ENCODE measurements at regions not wholly inside any gene's neighbourhood (a gene's known extent, or its start where the extent isn't known, plus 50 kb on each side); places are given as distances from the start of the nearest gene placed in this dataset.

DNA sequence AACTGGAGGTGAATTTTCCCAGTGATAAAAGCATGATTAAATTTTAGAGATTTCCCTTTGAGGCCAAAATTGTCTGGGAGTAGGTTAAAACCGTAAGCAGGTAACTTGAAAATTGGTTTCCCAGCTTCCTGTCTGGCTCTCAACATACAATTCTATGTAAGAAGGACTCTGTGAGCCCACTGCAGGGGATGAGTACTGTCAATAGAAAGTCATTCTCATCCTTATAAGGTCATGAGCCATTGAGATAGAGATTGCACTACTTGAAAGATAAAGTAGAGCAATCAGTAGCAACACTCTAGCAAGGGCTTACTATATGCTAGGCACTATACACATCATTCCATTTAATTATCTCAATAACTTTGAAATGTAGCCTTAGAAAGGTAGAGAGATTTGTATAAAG is 225.6 kb upstream of the HMGA2 start:
- no peak for DNase-seq

DNA sequence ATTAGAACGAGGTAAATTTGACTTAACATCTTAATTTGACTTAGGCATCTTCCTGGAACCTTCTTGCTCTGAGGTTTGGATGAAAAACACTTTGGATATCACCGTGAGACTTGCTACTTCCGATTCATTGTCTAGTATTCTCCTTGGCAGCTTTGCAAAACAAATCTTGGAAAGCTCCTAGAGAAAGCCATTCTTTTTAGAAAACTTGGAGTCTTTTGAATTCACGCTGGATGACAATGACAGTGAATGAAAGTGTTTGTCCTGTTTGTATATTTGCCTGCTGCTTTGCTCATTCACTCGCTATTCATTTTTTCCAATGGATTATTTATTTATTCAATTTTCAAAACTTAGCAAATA is 222.1 kb upstream of the HMGA2 start:
- DNase-seq: no peak

DNA sequence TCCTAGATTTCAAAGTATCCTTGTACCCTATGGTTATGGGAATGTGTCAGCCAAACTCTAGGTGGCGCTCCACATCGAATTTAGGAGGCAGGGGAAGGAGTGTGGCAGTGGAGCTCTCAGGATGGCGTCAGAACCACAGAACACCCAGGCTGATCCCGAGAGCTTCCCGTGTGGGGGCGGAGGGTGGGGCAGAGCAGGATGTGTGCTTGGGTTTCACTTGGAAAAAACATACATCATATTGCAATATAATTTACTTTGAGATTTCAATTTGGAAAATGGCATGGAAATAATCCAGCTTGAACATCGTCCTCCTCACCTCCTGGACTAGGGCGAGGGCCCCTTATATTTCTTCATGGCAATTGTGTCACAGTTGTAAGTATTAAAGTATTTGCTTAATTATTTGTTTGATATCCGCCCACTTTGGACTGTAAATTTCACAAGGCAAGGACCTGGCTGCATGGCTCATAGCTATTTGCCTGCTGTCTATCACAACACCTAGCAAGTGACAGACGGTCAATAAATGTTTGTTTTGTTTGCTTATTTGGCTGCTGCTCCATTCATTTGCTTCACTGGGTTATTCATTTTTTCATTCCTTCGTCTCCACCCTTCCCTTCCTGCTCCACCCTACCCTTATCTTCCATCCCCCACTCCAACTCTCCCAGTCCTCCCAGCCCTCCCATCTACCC is 221.5 kb upstream of the HMGA2 start:
- DNase-seq: peak; percentile 28

DNA sequence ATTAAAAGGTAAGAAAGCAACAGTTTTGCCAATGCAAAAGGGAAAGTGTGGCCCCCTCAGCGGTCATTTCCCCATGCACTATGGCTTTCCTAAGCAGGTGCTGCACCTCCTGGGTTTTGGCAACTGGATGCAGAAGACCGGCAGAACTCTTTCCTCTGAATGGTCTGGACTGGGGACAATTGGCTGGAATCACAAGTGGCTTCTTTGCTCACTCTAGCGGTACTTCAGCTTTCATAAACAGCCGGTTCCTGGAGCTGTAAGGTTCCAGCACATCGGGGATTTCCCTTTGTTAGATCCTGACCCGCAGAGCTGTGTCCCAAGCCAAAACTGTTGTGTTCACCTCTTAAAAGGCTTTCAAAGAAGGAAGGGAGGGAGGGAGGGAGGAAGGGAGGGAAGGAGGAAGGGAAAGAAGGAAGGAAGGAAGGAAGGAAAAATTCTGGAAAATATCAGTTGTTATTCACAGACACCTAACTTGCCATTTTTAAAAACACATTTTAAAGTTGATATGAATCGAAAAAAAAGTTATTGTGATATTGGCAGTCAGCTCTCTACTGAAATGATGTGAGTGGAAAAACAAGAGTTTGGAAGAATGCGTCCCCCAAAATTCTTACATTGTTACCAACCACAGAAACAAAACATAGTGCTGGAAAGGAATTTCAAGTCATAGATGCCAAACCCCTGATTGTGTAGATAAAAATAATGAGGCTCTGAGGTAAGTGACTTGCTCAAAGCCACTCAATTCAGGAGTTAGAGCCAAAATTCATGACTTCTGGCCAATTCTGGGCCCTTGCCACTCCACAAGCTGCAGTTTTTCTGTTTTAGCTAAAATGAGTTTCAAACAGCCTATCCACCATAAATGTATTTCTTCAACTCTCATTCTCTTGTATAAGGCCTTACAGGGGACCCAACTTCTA is 220.6 kb upstream of the HMGA2 start:
- no peak for DNase-seq

DNA sequence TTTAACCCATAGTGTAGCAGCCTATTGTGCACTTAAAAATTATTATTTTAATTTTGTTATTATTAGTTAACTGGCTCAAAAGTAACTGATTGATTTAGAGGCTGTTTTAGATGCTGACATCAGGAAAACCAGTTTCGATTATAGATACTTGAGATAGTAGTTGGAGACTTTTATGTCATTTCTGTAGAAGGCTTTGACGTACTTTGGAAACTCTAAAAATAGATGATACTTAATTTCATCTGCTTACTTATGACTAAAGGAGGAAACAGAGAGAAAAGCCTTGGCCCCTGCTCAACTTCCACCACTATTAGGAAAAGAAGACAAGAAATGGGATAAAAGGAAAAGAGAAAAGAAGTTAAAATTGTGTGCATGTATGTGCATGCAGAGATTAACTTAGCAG is 219.3 kb upstream of the HMGA2 start:
- no peak for DNase-seq

DNA sequence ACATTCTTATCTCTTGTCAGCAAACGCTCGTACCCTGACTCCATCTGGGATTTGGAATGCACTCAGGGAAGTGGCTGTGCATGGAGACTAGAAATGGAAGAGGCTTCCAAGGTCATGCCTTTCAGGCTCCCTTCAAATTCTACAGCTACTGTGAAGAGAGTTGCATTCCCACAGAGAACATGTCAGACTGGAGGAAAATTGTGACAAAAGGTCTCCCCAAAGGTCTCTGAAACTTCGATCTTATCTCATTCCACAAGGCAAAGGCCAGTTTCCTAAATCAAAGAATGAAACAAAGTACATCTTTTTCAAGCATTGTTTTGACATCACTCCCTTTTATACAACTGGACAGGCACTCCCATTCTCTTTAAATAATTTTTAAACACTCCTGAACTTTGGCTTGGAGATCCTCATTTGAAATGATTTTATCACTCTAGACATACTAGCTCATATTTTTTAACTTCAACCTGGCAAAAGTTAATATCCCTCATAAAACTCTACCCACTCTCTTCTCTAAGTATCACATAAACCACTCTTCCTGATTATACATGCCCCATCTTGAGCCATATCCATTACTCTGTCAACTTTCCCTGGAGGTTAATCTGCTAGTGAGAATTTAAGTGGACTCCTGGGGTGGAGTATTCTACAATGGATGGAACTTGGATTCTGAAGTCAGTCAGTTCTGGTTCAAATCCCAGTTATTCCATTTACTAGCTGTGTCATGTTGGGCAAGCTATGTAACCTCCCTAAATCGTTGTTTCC is 218.1 kb upstream of the HMGA2 start:
- no peak for DNase-seq

DNA sequence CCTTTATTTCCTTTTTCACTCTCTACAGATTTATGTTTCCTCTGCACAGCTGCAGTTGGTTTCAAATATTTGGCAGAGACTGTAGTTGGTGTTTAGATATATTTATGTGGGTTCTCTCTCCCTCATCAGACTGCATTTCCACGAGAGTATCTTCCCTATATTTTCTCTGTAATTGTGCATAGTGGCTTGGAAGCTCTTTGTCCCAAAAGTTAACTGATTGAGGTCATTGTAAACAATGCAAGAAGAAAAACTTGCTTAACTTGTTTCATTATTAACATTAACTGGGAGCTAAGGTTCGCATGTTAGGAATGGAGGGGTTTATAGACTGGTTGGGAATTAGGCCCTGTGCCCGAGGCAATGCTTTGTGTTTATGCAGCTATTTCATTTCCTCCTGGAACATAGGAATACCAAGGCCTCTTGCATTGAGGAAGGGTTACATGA is 216.9 kb upstream of the HMGA2 start:
- DNase-seq: no peak

DNA sequence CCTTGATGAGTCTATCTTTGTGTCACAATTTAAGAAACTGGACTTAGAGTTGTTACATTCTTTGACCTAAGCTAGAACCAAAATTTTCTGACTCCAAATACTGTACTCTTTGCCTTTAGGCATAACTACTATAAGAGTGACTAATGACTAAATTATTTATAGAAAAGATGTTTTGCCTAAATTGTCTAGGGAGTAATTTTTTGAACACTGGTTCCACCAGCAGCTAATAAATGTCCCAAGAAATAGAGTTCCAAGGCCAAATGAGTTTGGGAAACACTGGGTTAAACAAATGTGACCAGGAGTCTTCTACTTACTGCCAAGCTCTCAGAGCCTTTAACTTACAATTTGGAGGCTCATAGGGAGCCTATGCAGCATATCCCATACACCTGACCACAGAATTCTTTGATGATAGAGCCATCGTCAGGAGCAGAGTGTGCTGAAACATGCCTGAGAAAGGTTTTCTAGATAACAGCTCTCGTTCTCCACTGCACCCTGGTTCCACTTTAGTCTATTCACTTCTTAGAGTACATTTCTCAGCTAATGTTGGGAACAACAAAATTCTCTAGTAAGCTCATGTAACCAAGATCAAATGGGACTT is 215.9 kb upstream of the HMGA2 start:
- no peak for DNase-seq

DNA sequence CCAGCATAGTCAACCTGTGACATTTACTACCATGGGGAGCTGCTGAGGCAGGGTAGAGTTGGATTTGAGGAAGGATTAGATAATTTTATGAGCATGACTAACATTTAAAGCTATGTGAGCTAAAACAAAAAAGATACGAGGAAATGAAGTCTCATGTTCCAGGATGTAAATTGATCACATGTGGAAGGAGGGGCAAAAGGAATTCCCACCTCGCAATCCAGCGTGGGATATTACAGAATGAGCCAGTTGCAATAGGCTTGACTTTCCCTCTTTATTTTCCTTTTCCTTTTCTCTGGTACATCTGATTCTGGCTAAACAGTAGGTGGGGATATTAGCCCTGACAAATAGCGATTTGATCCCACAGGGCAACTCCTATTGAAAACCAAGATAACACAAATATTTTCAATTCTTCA is 214.9 kb upstream of the HMGA2 start:
- DNase-seq: no peak

DNA sequence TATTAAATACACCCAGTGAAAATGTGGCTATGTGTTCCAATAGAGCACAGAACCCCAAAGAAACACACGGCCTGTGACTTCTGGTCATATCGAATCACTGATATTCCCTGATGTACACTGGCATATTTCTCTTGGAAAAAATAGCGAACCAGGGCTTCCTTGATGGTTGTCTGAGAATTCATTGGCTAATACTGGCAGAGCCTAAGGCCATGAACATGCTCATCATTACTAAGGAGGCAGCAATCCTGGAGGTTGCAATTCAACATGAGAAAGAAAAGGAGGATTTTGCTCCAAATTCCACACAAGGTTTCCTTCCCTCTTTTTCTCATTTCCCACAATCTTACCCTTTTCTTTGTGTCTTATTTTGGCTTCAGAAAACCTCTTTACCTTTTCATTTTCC is 212.9 kb upstream of the HMGA2 start:
- DNase-seq: no peak

DNA sequence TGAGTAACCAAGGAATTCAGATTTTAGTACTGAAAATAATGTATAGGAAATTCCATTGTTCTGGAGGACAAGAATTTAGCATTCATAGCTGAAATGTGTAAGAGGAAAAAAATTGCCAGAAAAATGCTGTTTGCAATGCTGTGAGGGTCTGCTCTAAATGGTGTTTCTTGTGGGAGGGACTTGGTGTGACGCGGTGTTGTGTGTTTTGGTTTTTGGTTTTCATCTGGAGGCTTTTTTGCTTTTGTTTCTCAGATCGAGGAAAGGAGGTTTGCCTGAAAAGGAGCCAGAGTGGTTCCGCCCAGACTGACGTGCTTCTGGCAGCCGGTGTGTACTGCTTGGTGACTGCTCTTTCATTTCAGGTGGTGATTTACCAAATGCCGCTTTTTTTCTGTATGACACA is 211.8 kb upstream of the HMGA2 start:
- no peak for DNase-seq

DNA sequence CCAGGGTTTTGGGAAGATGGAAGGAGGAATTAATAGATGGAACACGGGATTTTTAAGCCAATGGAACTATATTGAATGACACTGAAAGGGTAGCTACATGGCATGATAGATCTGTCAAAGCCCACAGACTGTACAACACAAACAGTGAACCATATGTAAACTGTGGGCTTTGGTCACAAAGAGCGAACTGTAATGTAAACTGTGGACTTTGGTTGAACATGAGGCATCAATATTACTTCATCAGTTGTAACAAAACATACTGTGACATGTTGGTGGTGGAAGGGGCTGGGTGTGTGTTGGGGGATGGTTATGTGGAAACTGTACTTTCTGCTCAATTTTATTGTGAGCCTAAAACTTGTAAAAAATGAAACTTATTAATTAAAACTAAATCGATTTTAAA is 210.6 kb upstream of the HMGA2 start:
- no peak for DNase-seq

DNA sequence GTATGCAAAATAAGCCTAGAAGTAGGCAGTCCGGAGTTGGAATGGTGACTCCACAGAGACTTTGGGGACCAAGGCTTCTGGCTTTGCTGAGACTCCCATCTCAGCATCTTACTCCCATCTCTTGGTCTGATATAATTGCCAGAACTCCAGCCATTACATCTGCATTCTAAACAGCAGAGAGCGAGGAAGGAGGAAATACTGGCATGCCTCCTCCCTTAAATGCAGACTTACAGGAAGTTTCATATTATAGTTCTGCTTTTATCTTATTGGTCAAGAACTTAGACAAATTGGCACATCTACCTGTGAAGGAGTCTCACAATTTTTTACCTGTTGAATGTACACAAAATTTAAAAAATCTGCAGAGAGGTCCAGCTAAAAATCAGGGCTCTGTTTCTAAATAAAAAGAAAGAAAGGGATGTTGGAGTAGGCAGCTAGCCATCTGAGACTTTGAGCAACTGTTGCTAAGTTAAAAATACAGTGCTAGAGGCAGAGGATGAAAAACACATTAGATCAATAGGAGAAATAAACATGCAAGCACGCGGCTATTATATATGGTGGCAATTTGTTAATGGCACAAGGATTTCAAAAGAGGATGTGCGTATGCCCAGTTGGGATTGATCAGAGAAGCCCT is 209.9 kb upstream of the HMGA2 start:
- DNase-seq: no peak

DNA sequence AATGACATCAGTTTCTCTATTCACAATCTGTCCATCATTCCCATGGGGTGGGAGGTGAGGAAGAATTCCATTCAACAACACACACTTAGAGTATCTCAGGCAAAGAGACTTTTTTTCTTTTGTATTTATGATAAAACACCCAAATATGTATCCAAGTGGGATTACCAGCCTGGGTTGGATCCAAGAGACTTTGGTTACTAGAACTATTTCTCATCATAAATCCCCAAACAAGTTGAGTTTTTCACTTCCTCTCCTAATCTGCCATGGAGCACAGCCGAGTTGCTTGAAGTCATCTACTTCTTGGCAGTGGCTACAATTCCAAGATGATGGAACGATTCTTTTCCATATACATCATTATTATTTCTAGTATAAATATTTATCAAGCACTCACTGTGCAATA is 209.2 kb upstream of the HMGA2 start:
- no peak for DNase-seq

DNA sequence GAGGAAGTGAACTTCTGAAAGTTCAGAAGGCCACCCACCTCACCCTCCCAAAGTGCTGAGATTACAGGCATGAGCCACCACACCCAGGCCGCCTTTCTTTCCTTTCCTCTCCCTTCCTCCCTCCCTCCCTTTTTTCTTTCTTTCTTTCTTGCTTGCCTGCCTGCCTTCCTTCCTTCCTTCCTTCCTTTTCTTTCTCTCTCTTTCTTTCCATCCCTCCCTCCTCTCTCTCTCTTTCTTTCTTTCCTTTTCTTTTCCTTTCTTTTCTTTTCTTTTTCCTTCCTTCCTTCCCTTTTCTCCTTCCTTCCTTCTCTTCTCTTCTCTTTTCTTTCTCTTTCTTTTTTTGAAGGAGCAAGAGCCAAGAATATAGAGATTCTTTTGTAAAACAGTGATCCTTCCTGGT is 208.3 kb upstream of the HMGA2 start:
- no peak for DNase-seq

DNA sequence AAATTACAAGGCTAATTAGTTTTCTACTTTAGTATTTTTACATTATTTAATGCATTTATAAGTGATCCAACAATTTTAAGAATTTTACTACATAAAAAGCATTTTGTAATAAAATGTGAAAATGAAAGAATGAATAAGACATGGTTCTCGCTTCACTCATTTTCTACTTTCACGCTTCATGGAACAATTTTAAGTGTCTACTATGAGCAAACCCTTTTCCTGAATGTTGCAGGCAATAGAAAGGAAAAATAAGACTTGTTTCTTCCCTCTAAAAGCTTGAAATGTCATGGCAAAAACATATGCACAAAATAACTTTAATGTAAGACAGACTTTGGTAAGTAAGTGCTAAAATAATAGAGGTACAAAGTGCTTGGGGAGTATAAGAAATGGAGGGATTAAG is 205.7 kb upstream of the HMGA2 start:
- no peak for DNase-seq

DNA sequence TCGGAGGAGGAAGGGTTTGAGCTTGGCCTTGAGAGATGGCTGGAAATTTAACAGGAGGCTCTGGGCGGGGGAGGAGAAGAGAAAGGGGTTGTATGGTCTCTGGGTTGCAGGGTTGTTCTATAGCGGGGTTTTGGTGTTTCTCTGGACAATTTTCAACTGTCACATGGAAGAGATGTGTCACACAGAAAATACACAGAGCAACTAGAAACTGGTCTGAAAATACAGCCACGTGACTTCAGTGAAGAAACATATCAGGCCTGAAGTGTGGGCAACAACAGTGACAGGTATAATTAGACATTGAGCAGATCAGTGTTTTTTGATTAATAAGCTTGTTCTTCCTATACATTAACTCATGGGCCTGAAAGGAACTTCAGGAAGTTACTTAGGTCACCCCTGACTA is 205.3 kb upstream of the HMGA2 start:
- no peak for DNase-seq

DNA sequence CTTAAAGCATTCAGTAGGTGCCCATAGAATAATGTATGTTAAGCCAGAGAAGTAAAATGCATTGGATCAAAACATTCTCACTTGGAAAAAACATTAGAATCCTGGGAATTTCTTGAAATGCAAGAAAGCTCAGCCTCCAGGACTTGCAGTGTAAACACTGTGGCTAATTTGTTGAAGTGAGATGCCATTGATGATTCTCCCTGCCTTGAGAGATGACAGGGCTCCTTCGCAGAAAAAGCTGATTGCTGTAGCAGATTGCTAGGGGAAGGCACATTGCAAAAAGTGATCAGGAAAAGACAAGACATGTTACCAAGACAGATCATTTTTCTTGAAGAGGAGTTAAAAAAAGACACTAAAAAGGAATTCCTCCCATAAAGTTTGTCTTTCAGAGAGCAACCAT is 204.2 kb upstream of the HMGA2 start:
- no peak for DNase-seq

DNA sequence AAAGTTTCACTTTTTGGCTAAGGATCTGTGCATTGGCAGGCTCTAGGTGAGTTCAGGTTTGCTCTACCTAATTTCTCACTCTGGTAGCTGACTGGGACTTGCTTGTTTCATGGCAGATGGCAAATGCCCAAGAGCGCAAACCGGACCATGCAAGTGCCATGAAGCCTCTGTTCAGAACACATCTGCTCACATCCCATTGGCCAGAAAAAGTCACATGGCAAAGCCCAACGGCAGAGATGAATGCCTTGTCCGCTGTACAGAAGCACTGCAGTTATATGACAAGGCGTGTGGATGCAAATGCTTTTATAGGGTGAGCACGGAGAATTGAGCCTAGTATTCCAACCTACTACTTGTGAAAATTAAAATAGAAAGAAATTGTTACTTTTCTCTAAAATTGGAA is 202.2 kb upstream of the HMGA2 start:
- DNase-seq: no peak

DNA sequence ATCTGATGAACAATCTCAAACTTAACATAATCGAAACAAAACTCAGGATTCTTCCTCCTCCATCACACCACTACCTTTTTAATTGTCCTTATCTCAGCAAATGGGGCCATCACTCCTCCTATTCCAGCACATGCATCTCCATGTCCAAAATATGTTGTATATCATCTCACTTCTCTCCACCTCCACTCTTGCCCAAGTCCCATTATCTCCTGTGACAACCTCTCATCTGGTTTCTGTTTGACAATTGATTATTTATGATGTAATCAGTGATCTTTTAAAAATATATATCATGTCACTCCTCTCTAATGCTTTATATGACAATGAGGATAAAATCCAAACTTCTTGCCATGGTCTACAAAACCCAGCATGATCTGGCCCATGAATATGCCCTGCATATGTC is 200.8 kb upstream of the HMGA2 start:
- no peak for DNase-seq

DNA sequence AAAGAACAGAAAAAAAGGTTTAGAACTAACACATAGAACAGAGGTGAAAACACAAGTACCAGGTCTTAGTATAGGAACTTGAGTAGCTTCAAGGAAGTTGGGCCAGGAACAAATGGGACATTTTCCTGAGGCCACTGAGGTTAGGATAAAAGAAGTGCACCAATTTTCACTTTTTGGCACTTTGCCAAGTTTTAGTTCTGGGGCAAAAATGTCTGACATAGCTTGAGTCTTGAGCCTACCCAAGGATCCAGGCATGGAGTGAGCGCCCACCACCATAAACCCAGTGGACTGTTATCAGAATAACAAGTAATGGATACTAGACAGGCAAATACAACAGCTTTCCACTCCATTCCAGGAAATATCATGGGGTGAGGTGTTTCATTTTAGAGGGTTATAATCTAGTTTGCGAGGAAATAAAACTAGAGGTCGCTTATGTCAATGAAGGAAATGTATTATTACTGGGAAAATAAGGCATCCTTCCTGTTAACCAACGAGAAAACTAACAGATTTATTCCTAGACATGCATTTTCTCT is 199.7 kb upstream of the HMGA2 start:
- no peak for DNase-seq

DNA sequence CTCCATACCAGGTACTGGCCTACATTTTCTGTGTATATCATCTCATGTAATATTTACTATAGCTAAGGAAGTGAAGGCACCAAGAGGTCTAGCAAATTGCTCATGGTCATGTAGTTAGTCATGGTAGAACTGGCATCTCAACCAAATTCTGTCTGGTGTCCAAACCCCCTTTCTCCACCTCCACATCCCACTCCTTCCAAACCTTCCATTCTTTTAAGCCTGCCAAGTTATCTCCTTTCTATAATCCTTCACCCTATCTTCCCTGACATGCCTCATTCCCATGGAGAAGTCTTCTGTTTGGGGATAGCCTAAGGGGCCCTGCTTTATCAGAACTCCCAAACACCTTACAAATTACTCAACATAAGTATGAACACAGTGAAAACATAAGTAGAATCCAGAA is 196.2 kb upstream of the HMGA2 start:
- no peak for DNase-seq

DNA sequence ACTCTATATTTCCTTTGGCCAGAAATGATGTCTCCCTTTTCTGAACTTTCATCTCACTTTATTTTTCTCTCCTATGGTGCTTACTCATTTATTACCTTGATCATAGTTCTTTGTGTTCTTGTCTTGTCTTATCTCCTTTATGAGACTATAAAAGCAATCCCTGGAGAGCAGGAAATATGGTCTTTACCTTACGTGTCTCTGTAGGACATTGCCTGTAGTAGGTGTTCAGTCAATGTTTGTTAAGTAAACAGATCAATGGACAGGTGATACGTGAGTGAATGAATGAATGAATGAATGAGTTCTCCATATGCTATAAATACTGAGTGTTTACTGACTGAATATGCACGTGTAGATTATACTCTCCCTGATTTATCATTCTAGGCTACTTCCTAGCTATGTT is 193.7 kb upstream of the HMGA2 start:
- DNase-seq: no peak
